ENCODE measurements at regions not wholly inside any gene's neighbourhood (a gene's known extent, or its start where the extent isn't known, plus 50 kb on each side); places are given as distances from the start of the nearest gene placed in this dataset.
"Not testable (repeated sequence)": the region's sequence is repeated elsewhere in the genome, so short reads cannot be mapped to it uniquely, and the experiment has no call there.

- intact Hi-C loops (cut with DNase I): no loop called here
- no peak for DNase-seq
These were observed 225.7 kb downstream of the UTRN start for GRCh38 chr6:144510859-144511258.

GRCh38 chr6:144515761-144516160, 230.6 kb downstream of the UTRN start:
- no peak for TF ChIP-seq CTCF (IDR thresholded peaks at IDR 0.05)
- DNase-seq: no peak
- Histone ChIP-seq H3K4me3 (no peak overlapping the region), H3K27me3 (no peaks in the 10 kb centered on the region), H3K9ac (ENCODE audit: low read depth in 2 of 2, low read length in 2 of 2) (no peak overlapping the region), H3K4me1 (no peaks in the 10 kb centered on the region), H3K9me3 (no peaks in the 10 kb centered on the region), H3K36me3 (no peaks in the 10 kb centered on the region), H3K27ac (no peak overlapping the region)
- intact Hi-C loops (cut with DNase I): no loop called here

More at GRCh38 chr6:144510859-144511258, 225.7 kb downstream of the UTRN start:
- no peak overlapping the region for H3K4me3 ChIP-seq
- no peaks in the 10 kb centered on the region for H3K27me3 ChIP-seq
- no peaks in the 10 kb centered on the region for H3K4me1 ChIP-seq
- H3K9ac ChIP-seq (ENCODE audit: low read depth in 2 of 2, low read length in 2 of 2): no peak overlapping the region
- no peak overlapping the region for H3K27ac ChIP-seq
- H3K36me3 ChIP-seq: no peaks in the 10 kb centered on the region
- no peaks in the 10 kb centered on the region for H3K9me3 ChIP-seq
- no peak for TF ChIP-seq CTCF (IDR thresholded peaks at IDR 0.05)

- no peaks in the 10 kb centered on the region for H3K36me3 ChIP-seq
- no peak for DNase-seq
These were observed 234.3 kb downstream of the UTRN start for GRCh38 chr6:144519426-144519825.

GRCh38 chr6:144528743-144529425, 243.7 kb downstream of the UTRN start:
- H3K4me3 ChIP-seq: no peak overlapping the region
- no peak overlapping the region for H3K27ac ChIP-seq
- no peak for TF ChIP-seq CTCF (IDR thresholded peaks at IDR 0.05)
- no peaks in the 10 kb centered on the region for H3K9me3 ChIP-seq
- no peak overlapping the region for H3K9ac ChIP-seq (ENCODE audit: low read depth in 2 of 2, low read length in 2 of 2)
- H3K36me3 ChIP-seq: no peaks in the 10 kb centered on the region
- no peaks in the 10 kb centered on the region for H3K27me3 ChIP-seq
- intact Hi-C loops (cut with DNase I): no loop called here
- H3K4me1 ChIP-seq: no peaks in the 10 kb centered on the region
- no peak for DNase-seq

More at GRCh38 chr6:144519426-144519825, 234.3 kb downstream of the UTRN start:
- no peaks in the 10 kb centered on the region for H3K9me3 ChIP-seq
- no peak for TF ChIP-seq CTCF (IDR thresholded peaks at IDR 0.05)
- H3K9ac ChIP-seq (ENCODE audit: low read depth in 2 of 2, low read length in 2 of 2): no peak overlapping the region
- no peak overlapping the region for H3K27ac ChIP-seq
- H3K4me1 ChIP-seq: no peaks in the 10 kb centered on the region
- no peaks in the 10 kb centered on the region for H3K27me3 ChIP-seq
- H3K4me3 ChIP-seq: no peak overlapping the region
- intact Hi-C loops (cut with DNase I): no loop called here

GRCh38 chr6:144530118-144530517, 245.0 kb downstream of the UTRN start:
- Histone ChIP-seq H3K27me3 (no peaks in the 10 kb centered on the region), H3K9me3 (no peaks in the 10 kb centered on the region), H3K4me1 (no peaks in the 10 kb centered on the region), H3K36me3 (no peaks in the 10 kb centered on the region), H3K9ac (ENCODE audit: low read depth in 2 of 2, low read length in 2 of 2) (no peak overlapping the region), H3K4me3 (no peak overlapping the region), H3K27ac (no peak overlapping the region)
- DNase-seq: no peak
- TF ChIP-seq CTCF (IDR thresholded peaks at IDR 0.05): no peak
- intact Hi-C loops (cut with DNase I): no loop called here

GRCh38 chr6:144532238-144532637, 247.1 kb downstream of the UTRN start:
- intact Hi-C loops (cut with DNase I); H3K27ac ChIP-seq; H3K36me3 ChIP-seq: not testable (repeated sequence)

More at GRCh38 chr6:144532238-144532637, 247.1 kb downstream of the UTRN start:
- not testable (repeated sequence) for H3K9ac ChIP-seq (ENCODE audit: low read depth in 2 of 2, low read length in 2 of 2); DNase-seq; H3K27me3 ChIP-seq; H3K9me3 ChIP-seq; H3K4me3 ChIP-seq; H3K4me1 ChIP-seq
